ENCODE measurements at regions not wholly inside any gene's neighbourhood (a gene's known extent, or its start where the extent isn't known, plus 50 kb on each side); places are given as distances from the start of the nearest gene placed in this dataset.

DNA sequence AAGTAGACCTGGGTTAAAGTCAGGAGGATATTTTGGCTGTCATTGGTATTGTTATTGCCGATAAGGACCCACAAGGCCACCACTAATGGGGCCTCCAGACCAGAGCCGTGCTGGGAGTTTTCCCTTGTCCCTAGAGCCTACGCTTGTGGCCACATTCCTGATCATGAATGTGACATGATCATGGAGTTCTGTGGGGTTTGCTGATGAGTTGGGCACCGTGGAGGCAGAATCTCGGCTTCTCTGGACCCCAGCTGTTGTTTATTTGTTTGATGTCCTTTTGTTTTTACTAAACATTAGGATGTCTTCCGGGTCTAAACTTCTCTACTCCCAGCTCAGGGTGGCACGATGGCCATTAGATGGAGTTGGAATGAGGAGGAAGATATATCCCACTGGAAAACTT lies 74.9 kb upstream of the TMPRSS2 start:
- DNase-seq: peak in 1 of 3 donors; percentile 22
- peaks cover 17% of the 10 kb centered on the region for H3K4me1 ChIP-seq (ENCODE audit: low read depth)

GRCh38 chr21:41582298-41582840 lies 74.4 kb upstream of the TMPRSS2 start:
- DNase-seq (peak in 1 of 3 donors; percentile 27), ATAC-seq (no peak)
- intact Hi-C loops (cut with DNase I, micrococcal nuclease): no loop called here
- peaks cover 17% of the 10 kb centered on the region for H3K4me1 ChIP-seq (ENCODE audit: low read depth)
- no peak overlapping the region for H3K4me3 ChIP-seq
- H3K36me3 ChIP-seq (ENCODE audit: low read depth): no peaks in the 10 kb centered on the region
- H3K9me3 ChIP-seq: peaks cover 7% of the 10 kb centered on the region
- no peak for TF ChIP-seq CTCF (IDR thresholded peaks at IDR 0.05)

More for the DNA sequence above, 74.9 kb upstream of the TMPRSS2 start:
- intact Hi-C loops (cut with DNase I, micrococcal nuclease): no loop called here
- ATAC-seq: no peak
- Histone ChIP-seq H3K4me3 (no peak overlapping the region), H3K9me3 (peaks cover 5% of the 10 kb centered on the region), H3K36me3 (ENCODE audit: low read depth) (no peaks in the 10 kb centered on the region)
- no peak for TF ChIP-seq CTCF (IDR thresholded peaks at IDR 0.05)

GRCh38 chr21:41581592-41582228 lies 73.8 kb upstream of the TMPRSS2 start:
- intact Hi-C loops (cut with DNase I, micrococcal nuclease): no loop called here
- Histone ChIP-seq H3K36me3 (ENCODE audit: low read depth) (no peaks in the 10 kb centered on the region), H3K4me3 (no peak overlapping the region), H3K4me1 (ENCODE audit: low read depth) (peaks cover 17% of the 10 kb centered on the region), H3K9me3 (peaks cover 7% of the 10 kb centered on the region)
- DNase-seq (peak; percentile 69 to 77 (median 77)), ATAC-seq (peak; percentile 44)
- no peak for TF ChIP-seq CTCF (IDR thresholded peaks at IDR 0.05)

- Histone ChIP-seq H3K4me3 (no peak overlapping the region), H3K9me3 (peaks cover 7% of the 10 kb centered on the region), H3K4me1 (ENCODE audit: low read depth) (peaks cover 17% of the 10 kb centered on the region), H3K36me3 (ENCODE audit: low read depth) (no peaks in the 10 kb centered on the region)
- TF ChIP-seq CTCF (IDR thresholded peaks at IDR 0.05): no peak
- ATAC-seq (peak; percentile 79), DNase-seq (peak; percentile 81 to 87 (median 86))
- intact Hi-C loops (cut with DNase I, micrococcal nuclease): no loop called here
Observed at GRCh38 chr21:41580758-41581554, 73.0 kb upstream of the TMPRSS2 start.

DNA sequence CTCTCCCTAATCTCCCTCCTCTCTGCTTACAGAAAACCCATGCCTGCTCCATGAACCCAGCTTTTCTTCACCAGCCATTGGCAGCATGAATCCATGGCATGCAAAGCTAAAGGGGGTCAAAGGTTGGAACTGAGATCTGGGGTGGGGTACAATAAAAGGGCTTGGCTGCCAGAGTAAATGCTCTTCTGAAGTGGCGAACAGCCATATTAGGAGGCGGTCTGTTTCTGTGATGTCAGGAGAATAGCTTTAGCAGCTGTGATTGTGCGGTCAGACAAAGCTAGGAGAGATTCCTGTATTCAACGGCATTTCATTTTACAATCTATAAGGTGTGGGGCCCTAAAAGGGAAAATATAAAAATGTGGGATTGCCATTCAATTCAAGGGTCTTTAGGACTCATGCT lies 71.7 kb upstream of the TMPRSS2 start:
- TF ChIP-seq CTCF (IDR thresholded peaks at IDR 0.05): no peak
- ATAC-seq (peak; percentile 70), DNase-seq (peak in 1 of 3 donors; percentile 91)
- Histone ChIP-seq H3K4me3 (no peak overlapping the region), H3K36me3 (ENCODE audit: low read depth) (no peaks in the 10 kb centered on the region), H3K9me3 (peaks cover 11% of the 10 kb centered on the region), H3K4me1 (ENCODE audit: low read depth) (peaks cover 17% of the 10 kb centered on the region)
- intact Hi-C loops (cut with DNase I, micrococcal nuclease): no loop called here
